HG03565 (cell line): ENCODE measurements at regions not wholly inside any gene's neighbourhood (a gene's known extent, or its start where the extent isn't known, plus 50 kb on each side); places are given as distances from the start of the nearest gene placed in this dataset.

ENCODE experiments used
- ATAC-seq: cut with Tn5 transposase; IDR thresholded peaks from one replicate; pipeline ENCODE4 v1.9.1; 2021; ENCODE audit warnings: mild to moderate bottlenecking, moderate library complexity; ENCODE audit not compliant: unreplicated experiment

- no peak for ATAC-seq
Measured at GRCh38 chr18:24868760-24869237, 408.4 kb downstream of the HRH4 start.

- ATAC-seq: no peak
Measured at GRCh38 chr18:24869285-24869684, 408.8 kb downstream of the HRH4 start.

DNA sequence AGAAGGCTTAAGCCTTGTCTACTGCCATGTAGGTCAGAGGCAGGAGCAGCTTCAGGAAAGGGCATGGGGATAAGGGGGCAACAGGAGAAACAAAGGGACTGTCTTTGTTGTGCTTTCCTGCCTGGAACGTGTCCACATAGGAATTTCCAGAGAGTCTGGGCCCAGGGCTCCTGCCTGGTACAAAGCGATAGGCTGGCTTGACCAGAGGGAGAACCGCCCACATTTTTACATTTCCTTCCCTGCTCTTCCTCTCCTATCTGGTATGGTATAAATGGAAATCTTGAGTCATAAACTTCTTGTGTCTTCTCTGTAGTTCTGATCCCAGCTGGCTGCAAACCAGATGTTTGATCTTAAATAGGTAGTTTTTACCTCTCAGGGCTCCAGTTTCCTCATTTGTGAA is 414.8 kb downstream of the HRH4 start:
- no peak for ATAC-seq

- ATAC-seq: no peak
Measured at GRCh38 chr18:24875777-24876176, 415.3 kb downstream of the HRH4 start.

DNA sequence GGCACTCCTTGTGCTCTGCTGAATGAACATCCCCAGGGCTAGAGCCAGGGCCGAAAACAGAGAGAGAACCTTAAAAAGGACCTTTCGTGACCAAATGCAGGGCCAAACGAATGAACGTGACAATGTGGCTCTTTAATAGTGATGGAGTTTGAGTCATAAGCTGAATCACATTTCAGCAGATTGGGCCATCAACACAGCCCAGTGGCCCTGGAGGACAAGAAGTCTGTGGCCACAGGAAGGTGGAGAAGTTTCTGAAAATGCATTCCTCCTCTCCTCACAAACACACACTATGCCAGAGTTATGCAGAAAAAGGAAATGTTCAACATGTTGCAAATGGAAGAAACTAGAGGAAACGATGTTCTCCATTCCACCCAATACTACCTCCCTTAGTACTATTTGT is 415.8 kb downstream of the HRH4 start:
- no peak for ATAC-seq

DNA sequence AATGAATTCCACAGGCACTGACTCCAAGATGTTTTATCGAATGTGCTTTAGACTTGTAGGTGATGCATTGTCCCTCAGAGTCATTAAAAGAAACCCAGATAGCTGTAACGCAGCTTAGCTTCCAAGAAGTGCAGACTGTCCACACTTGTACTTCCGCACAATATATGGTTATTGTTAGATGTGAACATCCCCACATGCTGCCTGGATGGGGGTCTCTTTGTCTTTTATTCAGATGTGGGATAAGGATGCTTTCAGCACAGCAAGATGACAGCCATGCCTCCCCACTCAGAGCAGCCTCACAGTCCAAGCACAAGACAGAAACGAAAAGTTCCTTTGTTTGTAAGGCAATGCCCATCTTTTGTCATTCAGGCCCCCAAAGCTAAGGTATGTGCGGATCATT is 416.6 kb downstream of the HRH4 start:
- no peak for ATAC-seq

DNA sequence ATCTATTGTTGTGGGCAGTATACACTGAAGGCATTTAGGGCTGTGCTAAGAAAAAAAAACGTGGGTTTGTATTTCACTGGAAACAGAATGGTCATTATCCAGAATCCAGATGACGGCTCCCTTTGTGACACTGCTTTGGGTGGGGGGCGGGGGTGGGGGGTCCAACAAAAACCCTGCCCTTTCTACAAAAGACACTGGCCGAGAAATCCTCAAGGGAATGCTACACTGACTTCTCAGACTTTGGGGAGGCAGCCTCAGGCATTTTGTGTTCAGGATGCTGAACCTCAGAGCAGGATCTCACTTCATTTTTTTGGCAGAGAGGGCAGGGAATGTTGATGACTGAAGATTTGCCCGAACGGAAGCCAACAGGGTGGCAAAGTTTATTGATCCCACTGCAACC is 417.1 kb downstream of the HRH4 start:
- no peak for ATAC-seq

- ATAC-seq: no peak
Measured at GRCh38 chr18:24878289-24878688, 417.9 kb downstream of the HRH4 start.

- no peak for ATAC-seq
Measured at GRCh38 chr18:24885276-24885675, 424.8 kb downstream of the HRH4 start.

GRCh38 chr18:24894880-24895279 is 434.4 kb downstream of the HRH4 start:
- no peak for ATAC-seq

DNA sequence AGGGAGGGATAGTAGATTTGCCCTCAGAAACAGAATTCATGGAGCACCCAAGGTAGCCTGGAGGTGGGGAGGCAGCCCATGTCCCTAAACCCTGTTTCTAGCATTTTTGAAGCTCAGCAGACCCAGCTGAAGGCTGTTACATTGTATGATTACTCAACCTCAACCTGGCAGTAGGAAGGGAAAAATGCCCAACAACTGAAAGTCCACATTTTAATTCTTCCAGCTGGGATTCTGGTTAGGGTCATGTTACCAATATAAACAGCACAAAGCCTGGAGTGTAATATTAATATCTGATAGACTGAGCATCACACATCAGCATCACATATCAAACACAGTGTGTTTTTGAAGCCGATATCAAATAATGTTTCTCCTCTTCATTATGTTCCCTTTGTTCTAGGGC is 437.0 kb downstream of the HRH4 start:
- ATAC-seq: no peak

GRCh38 chr18:24910221-24910620 is 441.7 kb downstream of the ZNF521 start:
- no peak for ATAC-seq

GRCh38 chr18:24913507-24914170 is 438.3 kb downstream of the ZNF521 start:
- no peak for ATAC-seq

- ATAC-seq: no peak
Measured at GRCh38 chr18:24914171-24914525, 437.8 kb downstream of the ZNF521 start.

DNA sequence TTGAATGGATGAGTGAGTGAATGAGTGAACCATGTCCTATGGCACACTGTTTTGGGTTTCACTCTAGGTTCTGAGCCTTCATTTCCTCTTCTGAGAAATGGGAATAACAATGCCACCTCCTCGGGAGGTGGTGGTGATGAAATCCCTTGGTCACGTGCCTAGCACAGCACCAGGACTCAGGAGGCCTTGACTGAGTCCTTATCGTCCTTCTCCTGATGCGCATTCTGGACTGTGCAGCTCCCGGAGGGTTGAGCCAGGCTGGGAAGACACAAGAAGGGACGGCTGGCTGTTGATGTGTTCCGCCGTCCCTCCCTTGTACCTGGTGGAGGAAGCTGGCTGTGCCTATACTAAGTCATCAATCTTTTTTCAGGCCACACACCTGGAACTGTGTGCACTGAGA is 437.3 kb downstream of the ZNF521 start:
- ATAC-seq: no peak

DNA sequence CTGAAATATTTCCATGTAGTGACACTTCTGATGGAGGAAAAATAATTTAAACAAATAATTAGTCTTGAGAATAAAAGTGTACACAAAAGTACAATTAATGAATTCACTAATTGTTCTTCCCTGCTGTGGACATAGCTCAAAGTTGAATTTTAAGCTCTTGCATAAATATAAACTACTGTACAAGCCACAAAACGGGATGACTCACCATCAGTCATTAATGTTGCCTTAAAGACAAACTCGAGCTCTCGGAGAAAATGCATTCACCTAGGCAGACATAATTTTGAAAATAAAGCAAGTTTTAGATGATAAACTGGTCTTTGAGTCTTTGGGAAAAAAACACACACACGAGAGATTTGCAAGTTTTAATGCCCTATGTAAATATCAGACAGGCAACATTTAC is 436.4 kb downstream of the ZNF521 start:
- no peak for ATAC-seq

GRCh38 chr18:24917767-24918166 is 434.2 kb downstream of the ZNF521 start:
- no peak for ATAC-seq

- no peak for ATAC-seq
Measured at GRCh38 chr18:24918257-24918656, 433.7 kb downstream of the ZNF521 start.

GRCh38 chr18:24919181-24919797 is 432.7 kb downstream of the ZNF521 start:
- ATAC-seq: no peak

DNA sequence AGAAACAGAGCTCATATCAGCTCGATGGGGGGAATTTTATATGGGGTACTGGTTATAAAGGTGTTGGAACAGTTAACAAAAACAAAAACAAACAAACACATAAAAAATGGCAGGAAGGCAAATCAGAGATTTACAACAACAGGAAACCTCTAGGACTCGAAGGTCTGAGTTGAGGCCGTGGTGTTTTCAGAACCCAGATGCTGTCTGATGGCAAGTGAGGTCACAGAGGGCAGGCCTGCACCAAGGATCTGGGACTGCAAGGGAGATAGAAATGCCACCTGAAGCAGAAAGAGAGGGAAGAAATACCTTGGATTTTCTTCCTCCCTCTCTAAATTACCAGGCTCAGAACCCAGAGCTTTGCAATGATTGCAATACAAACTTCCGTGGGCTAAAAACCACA is 429.5 kb downstream of the ZNF521 start:
- ATAC-seq: no peak

DNA sequence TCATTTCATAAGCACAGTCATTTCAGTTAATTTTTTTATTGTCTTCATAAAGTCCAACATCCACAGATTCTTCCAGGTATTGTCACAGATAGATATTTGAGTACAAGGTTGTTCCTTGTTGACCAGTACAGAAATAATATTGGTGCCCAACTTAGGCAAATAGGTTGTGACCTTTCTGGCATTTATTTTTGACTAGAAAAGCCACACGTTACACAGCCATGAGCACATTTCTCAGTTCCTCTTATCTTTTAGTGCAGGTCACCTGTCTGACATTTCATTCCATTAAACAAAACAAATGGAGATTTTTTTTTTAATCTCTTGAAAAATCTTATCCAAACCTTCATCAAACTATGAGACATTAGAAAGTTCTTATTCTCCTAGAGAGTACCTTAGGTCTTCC is 428.8 kb downstream of the ZNF521 start:
- ATAC-seq: peak; percentile 94

GRCh38 chr18:24924066-24924716 is 427.8 kb downstream of the ZNF521 start:
- no peak for ATAC-seq
